HG02943 (cell line): ENCODE measurements at regions not wholly inside any gene's neighbourhood (a gene's known extent, or its start where the extent isn't known, plus 50 kb on each side); places are given as distances from the start of the nearest gene placed in this dataset.
"Not testable (repeated sequence)": the region's sequence is repeated elsewhere in the genome, so short reads cannot be mapped to it uniquely, and the experiment has no call there.

Experiments
- ATAC-seq: cut with Tn5 transposase; IDR thresholded peaks from one replicate; pipeline ENCODE4 v1.9.1; 2021; ENCODE audit warnings: mild to moderate bottlenecking, low read depth, moderate library complexity; ENCODE audit not compliant: unreplicated experiment

DNA sequence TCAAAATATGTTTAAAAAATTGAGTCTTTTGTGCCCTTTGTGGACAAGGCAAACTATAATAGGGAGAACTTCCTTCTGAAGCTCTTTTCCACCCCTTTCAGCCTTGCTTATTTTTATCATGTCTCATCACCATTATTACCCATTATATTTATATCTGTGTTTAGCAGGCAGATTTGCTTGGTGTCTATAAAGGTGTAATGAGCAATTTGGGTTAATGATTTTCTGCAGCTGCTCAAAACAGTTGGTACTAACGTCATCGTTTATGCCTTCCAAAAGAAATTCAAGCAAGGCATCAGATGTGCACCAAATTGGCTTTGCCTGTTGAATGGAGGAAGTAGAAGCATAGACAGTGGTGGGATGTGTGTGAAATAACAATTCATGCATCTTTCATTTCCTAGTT lies 483.7 kb upstream of the SGO1 start:
- no peak for ATAC-seq

- ATAC-seq, result no peak
Observed at GRCh38 chr3:20669184-20669583, 483.2 kb upstream of the SGO1 start.

DNA sequence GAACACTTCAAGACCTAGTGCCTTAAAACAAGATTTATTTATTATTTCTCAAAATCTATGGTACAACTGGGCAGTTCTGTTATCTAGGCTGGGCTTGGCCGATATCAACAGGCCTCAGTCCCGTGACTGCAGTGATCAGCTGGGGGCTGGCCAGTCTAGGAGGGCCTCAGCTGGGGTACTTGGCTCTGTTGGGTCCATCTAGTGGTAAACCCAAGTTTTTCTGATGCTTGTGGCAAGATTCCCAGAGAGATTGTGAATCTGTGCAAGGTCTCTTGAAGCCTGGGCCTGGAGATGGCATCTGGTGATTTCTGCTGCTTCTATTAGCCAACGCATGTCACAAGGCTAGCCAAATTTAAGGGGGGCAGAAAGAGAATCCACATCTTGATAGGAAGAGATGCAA lies 482.4 kb upstream of the SGO1 start:
- ATAC-seq, result no peak

DNA sequence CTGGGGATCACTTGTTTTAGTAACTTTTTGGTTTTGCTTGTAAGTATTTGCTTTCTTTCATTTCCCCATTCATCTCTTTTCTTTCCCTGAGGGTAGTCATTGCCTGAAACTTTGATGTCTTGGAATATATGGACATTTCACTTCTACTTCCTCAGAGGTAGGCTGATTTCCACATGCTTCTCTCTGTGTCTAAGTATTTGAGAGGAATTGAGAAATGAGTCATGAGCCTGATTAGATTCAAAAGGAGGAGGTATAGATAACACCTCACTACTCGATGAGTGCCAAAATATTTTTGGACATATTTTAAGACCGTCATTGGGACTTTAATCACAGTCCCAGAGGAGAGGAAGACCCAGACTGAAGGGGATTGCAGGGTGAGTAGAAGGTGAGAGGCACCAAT lies 480.1 kb upstream of the SGO1 start:
- no peak for ATAC-seq

DNA sequence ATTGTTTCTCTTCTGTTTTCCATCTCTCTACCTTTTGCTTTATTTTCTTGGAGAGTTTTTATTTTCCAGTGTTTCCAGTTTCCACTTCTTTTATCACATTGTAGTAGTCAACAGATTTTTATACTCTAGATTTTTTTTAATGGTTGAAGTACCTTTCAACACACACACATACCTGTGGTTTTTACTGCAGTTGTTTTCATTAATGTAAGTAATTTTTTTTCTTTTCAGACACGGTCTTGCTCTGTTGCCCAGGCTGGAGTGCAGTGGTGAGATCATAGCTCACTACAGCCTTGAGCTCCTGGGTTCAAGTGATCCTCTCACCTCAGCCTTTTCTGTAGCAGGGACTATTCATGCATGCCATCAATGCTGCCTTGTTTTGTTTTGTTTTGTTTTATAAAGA lies 472.5 kb upstream of the SGO1 start:
- ATAC-seq, result no peak

- no peak for ATAC-seq
Observed at GRCh38 chr3:20657560-20657959, 471.6 kb upstream of the SGO1 start.

DNA sequence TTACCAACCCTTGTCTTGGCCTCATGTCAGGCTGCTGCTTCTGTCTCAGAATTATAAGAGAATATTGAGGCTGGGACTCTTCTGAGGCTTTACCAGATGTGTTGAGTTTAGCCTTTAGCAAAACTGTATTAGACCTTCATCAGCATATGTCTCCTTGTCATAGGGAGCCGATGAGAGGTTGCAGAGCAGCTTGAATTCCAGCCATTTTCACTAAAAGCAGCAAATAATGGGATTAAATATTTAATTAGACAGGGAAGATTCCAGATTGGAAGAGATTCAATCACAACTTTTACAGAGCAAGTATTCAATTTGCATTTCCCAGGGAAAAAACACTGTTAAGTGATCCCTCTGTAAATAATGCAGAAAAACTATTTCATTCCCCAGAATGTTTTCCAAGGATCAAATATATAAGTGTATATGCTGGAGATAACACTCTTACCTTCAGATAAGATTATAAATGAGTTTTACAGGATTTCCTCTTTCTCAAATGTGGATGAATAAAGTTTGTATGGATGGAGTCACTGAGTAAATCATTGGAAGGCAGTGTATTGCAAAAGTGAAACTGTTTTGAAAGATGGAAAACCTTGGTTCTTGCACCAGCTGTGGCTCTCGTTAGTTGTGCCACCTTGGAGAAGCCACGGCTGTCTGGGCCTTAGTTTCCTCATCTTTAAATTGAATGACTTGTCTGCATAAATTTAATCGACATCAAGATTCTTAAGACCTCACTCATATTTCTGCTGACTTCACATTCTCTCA lies 466.4 kb upstream of the SGO1 start:
- no peak for ATAC-seq

GRCh38 chr3:20648921-20649381 lies 462.9 kb upstream of the SGO1 start:
- no peak for ATAC-seq

- no peak for ATAC-seq
Observed at GRCh38 chr3:20648294-20648693, 462.3 kb upstream of the SGO1 start.

DNA sequence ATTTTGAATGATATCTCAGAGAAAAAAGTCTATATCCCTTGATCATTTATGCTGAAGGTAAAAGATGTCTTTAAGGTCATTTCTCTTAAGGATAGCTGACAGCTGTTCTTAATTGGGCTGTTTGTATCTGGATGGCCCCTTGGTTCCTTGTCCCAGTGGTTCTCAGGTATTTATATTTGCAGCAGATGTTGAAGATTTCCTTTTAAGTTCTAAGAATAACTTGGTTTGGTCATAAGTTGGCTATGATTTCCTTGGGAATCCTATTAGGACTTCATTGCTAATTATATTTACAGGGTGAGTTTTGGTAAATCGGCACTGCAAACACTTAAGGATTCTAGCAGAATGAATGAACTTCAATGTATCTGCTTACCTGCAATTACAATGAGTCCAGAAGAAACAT lies 460.4 kb upstream of the SGO1 start:
- ATAC-seq, result no peak

GRCh38 chr3:20645340-20645739 lies 459.3 kb upstream of the SGO1 start:
- ATAC-seq, result no peak

- ATAC-seq, result no peak
Observed at GRCh38 chr3:20637729-20638128, 451.7 kb upstream of the SGO1 start.

DNA sequence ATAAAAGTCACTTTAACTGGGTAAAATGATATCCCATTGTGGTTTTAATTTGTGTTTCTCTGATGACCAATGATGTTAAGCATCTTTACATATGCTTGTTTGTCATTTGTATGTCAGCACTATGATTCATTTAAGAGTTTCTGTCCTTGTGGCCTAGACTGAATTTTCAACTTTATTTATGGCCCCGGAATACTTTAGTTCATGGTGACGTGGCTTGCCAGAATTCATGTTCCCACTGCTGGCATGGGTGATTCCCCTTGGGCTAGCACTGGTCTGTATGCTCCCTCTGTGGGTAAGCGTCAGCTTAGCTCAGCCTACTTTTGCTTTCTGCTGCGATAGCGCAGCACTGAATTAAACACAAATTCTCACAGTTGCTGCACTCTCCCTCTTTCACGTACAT lies 436.3 kb upstream of the SGO1 start:
- ATAC-seq, result no peak

DNA sequence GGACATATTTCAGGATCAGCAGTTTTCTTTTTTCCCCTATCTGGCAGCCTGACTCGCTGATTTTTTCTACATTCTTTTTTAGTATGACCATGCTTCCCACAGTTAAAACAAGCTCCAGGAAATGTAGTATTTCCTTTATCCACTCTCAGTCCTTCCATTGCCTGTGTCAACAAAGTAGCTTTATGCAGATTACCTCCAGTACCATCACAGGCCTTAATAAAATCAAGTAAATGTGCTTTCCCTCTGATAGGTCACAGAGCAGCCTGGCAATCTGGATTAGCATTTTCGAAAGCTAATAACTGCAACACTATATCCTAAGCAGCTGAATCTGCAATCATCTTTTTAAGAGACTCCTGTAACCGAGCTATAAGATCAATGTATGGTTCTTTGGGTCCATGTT lies 432.6 kb upstream of the SGO1 start:
- ATAC-seq, result not testable (repeated sequence)

DNA sequence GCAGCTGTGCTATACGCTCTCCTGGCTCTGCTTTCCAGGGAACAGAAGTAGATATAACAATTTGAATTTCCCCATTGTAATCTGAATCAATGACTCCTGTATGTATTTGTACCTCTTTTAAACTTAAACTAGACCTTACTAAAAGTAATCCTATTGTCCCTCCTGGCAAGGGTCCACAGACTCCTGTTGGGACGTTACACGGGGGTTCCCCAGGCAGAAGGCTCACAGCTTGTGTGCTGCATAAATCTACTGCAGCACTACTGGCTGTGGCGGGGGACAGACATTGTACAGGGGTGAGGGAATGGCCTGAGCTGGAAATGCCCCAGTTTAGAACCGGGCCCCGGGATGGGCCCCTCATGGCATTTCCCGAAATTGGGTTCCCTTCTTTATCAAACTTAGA lies 432.2 kb upstream of the SGO1 start:
- not testable (repeated sequence) for ATAC-seq

DNA sequence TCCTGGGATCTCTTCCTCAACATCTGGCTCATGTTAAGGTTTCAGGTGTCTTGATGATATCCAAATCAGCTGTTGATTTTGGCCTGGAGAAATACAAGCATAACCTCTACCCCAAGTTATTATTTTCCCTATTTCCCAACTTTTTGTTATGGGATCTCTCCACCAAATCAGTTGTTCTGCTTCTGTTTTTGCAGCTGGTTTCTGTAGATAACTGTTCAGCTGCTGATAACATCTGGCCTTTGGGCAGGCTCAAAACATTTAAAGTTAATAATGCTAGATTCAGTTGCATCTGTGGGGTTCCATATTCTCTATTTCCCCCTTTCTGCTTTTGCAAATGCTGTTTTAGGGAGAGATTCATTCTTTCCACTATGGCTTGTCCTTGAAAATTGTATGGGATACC lies 430.0 kb upstream of the SGO1 start:
- not testable (repeated sequence) for ATAC-seq

- no peak for ATAC-seq
Observed at GRCh38 chr3:20608054-20608738, 422.2 kb upstream of the SGO1 start.

- no peak for ATAC-seq
Observed at GRCh38 chr3:20604659-20605058, 418.7 kb upstream of the SGO1 start.

GRCh38 chr3:20589275-20589674 lies 403.3 kb upstream of the SGO1 start:
- ATAC-seq, result no peak

- no peak for ATAC-seq
Observed at GRCh38 chr3:20588781-20589180, 402.8 kb upstream of the SGO1 start.

- no peak for ATAC-seq
Observed at GRCh38 chr3:20583648-20584047, 397.6 kb upstream of the SGO1 start.

DNA sequence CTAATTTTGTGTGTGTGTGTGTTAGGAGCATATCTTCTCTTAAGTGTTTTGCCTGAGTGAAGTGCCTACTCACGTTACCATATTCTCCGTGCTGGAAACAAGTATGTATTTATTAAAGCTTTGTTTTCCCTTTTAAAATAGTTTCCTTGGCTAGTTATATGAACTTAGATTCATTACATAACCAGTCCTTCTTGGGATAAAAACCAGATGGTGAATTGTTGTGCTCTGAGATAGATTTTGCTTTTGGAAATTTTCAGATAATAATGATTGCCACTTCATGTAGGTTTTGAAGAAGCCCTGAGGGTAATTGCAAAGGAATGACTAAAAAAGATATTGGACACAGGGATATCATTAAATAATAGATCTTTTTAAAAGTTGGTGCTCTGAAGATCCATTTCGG lies 390.2 kb upstream of the SGO1 start:
- ATAC-seq, result no peak
